Activated CD4-positive, alpha-beta T cell treated with anti-CD3 and anti-CD28 coated beads, Interleukin-2, amount 10 ng/mL, durations not matched to agents 7 days and 5 days (primary cell): ENCODE measurements at regions not wholly inside any gene's neighbourhood (a gene's known extent, or its start where the extent isn't known, plus 50 kb on each side); places are given as distances from the start of the nearest gene placed in this dataset.

Experiments
- CTCF ChIA-PET: fragments of 350-600 bp; sonication (Branson Sonifier 250); formaldehyde crosslinking; loops from one replicate; lab custom pipeline; 2021; ENCODE audit warnings: antibody characterized with exemption; lab: Charles Lee
- POLR2A ChIA-PET: fragments of 350-600 bp; sonication (Branson Sonifier 250); formaldehyde crosslinking; loops from one replicate; lab custom pipeline; 2021; ENCODE audit warnings: antibody characterized with exemption; lab: Charles Lee
- DNase-seq: peaks from one replicate; pipeline ENCODE4 v3.0.0-alpha.2; 2020
- H3K27ac Mint-ChIP-seq: one replicate; pipeline ENCODE4 v1.8.0; 2021; ENCODE audit warnings: mild to moderate bottlenecking, moderate library complexity, mixed read lengths
- H3K27me3 Mint-ChIP-seq: one replicate; pipeline ENCODE4 v1.8.0; 2021; ENCODE audit warnings: mixed read lengths
- H3K36me3 Mint-ChIP-seq: one replicate; pipeline ENCODE4 v1.8.0; 2021; ENCODE audit warnings: low read depth, mixed read lengths
- H3K4me1 Mint-ChIP-seq: one replicate; pipeline ENCODE4 v1.8.0; 2021; ENCODE audit warnings: mixed read lengths
- H3K4me3 Mint-ChIP-seq: one replicate; pipeline ENCODE4 v1.8.0; 2021; ENCODE audit warnings: mild to moderate bottlenecking, moderate library complexity, mixed read lengths
- H3K9me3 Mint-ChIP-seq: one replicate; pipeline ENCODE4 v1.8.0; 2021; ENCODE audit warnings: mixed read lengths

DNA sequence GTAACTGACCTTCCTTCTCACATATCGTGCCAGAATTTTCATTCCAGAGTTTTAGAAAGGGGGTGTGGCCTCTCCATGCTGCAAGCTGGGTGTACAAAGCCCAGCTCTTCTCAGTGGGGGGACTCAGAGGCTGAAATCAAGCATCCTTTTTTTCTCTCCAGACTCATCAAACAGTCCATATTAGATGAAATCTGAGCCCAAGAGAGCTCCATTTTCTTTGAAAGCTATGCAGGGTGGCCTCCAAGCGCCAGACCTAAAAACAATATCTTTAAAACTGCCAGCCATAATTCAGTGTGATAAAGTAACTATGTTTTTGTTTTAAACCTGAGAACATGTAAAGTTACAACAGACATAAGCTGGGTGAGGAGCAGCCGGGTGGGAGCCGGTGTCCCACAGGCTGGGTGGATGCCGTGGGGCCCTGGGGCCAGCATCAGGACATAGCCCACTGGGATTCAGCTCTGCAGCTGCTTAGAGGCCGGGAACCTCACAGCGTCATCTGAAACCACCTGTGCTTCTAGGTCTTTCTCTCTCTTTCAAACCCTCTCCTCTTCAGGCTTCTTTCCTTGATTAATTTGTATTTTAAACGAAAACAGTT is 249.2 kb downstream of the ZNF536 start:
- H3K27me3 Mint-ChIP-seq = no peaks in the 10 kb centered on the region
- H3K27ac Mint-ChIP-seq = no peak overlapping the region
- POLR2A ChIA-PET = no interaction called here
- H3K4me3 Mint-ChIP-seq = no peak overlapping the region
- H3K9me3 Mint-ChIP-seq = peaks cover 10% of the 10 kb centered on the region
- H3K4me1 Mint-ChIP-seq = no peaks in the 10 kb centered on the region
- DNase-seq = no peak
- CTCF ChIA-PET = no interaction called here
- H3K36me3 Mint-ChIP-seq = no peaks in the 10 kb centered on the region

DNA sequence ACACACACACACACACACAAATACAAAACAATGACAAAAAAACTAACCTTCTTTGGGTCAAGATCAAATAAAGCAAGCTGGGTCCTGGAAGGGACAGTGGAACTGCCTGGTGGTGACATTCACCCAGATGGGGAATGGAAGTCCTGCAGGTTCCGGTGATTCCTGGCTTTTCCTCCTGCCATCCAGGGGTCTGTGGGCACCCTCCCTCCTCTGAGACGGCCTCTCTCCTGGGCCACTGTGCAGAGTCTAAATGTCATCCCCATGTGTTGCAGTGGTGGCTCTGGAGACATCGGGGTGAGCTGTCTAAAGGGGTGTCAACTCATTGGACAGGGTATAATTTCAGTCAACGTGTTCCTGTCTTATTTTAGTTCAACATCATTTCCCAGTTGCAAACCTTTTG is 248.2 kb downstream of the ZNF536 start:
- Mint-ChIP-seq H3K4me1 (no peaks in the 10 kb centered on the region), H3K9me3 (peaks cover 10% of the 10 kb centered on the region), H3K36me3 (no peaks in the 10 kb centered on the region), H3K4me3 (no peak overlapping the region), H3K27me3 (no peaks in the 10 kb centered on the region), H3K27ac (no peak overlapping the region)
- ChIA-PET CTCF (no interaction called here), POLR2A (no interaction called here)
- no peak for DNase-seq

DNA sequence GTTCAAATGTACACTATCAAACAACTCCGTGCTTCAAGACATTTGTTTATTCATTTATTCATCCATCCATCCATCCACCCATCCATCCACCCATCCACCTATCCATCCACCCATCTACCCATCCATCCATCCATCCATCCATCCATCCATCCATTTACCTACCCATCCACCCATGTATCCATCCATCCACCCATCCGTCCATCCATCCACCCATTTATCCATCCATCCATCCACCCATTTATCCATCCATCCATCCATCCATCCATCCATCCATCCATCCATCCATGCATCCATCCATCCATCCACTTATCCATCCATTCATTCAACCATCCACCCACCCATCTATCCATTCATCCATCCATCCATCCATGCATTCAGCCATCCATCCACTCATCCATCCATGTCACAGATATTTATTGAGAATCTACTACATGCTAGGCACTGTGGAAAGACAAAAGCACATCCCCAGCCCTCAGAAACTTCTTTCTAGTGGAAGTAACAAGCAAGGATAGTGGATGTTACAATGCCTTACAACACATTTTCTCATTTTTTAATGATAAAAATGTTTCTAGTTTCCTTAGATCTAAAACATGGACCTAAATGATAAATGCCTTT is 237.6 kb downstream of the ZNF536 start:
- Mint-ChIP-seq H3K27ac (no peak overlapping the region), H3K27me3 (no peaks in the 10 kb centered on the region), H3K4me1 (no peaks in the 10 kb centered on the region), H3K4me3 (no peak overlapping the region), H3K36me3 (no peaks in the 10 kb centered on the region), H3K9me3 (no peaks in the 10 kb centered on the region)
- ChIA-PET POLR2A (no interaction called here), CTCF (no interaction called here)
- DNase-seq = no peak

DNA sequence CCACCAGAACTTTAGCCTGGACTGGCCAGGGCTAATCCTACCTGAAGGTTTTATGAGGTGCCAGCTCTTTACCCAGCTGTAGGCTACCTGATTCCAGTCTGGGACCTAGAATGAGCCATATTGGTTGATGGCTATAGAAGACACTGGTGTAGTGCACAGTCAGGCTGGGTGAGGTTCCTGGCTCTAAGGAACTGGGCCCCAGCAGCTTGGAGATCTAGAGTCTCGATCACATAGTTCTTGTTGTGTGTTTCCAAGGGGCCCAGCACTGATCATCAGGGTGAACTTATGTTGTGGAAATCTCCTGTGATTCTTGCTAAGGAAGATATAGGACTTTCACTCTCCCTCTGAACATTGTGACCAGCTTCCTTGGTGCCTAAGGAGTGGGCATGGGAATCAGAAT is 236.3 kb downstream of the ZNF536 start:
- CTCF ChIA-PET = no interaction called here
- no peaks in the 10 kb centered on the region for H3K4me1 Mint-ChIP-seq
- no peaks in the 10 kb centered on the region for H3K9me3 Mint-ChIP-seq
- DNase-seq = no peak
- H3K27ac Mint-ChIP-seq = no peak overlapping the region
- H3K4me3 Mint-ChIP-seq = no peak overlapping the region
- H3K36me3 Mint-ChIP-seq = no peaks in the 10 kb centered on the region
- POLR2A ChIA-PET = no interaction called here
- no peaks in the 10 kb centered on the region for H3K27me3 Mint-ChIP-seq
